ENCODE measurements at regions not wholly inside any gene's neighbourhood (a gene's known extent, or its start where the extent isn't known, plus 50 kb on each side); places are given as distances from the start of the nearest gene placed in this dataset.

DNA sequence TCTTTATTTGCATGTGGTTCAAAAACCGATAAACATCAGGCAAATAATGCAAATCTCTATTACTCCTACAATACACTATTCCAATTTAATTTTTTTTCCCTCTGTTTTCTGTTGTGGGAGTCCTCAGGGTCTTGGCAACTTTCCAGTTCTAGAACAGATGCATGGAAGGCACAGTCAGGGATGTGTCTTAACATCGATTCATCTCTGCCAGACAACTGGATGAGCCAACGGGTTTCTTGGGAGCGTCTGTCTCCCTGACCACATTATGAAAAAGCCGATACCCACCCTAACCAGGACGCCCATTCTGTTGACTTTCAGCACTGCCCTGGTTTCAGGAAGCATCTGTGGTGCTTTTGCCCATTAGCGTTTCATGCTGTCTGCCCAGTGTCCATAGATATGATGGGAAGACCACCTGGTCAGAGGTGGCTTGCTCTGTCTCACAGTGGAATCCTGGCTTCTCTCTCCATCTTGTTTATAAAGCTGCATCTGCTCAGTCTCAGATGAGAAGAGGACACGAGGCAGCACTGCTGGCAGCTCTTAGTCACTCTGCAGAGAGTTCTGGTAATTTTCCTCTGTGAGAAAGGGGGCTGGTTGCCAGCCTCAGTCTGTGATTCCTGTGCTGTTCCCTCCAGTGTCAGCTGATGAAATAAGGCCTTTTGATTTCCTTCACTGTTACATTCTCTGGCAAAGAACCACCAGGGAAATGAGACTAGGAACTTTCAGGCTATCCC is 57.9 kb upstream of the KCNE4 start:
- TF ChIP-seq, protein P1, sequence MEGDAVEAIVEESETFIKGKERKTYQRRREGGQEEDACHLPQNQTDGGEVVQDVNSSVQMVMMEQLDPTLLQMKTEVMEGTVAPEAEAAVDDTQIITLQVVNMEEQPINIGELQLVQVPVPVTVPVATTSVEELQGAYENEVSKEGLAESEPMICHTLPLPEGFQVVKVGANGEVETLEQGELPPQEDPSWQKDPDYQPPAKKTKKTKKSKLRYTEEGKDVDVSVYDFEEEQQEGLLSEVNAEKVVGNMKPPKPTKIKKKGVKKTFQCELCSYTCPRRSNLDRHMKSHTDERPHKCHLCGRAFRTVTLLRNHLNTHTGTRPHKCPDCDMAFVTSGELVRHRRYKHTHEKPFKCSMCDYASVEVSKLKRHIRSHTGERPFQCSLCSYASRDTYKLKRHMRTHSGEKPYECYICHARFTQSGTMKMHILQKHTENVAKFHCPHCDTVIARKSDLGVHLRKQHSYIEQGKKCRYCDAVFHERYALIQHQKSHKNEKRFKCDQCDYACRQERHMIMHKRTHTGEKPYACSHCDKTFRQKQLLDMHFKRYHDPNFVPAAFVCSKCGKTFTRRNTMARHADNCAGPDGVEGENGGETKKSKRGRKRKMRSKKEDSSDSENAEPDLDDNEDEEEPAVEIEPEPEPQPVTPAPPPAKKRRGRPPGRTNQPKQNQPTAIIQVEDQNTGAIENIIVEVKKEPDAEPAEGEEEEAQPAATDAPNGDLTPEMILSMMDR (IDR thresholded peaks at IDR 0.05; ENCODE audit: insufficient read depth, low read depth, low read length): no peak
- peak; percentile 98 for DNase-seq (ENCODE audit: low read depth)
- no peak overlapping the region for H3K4me3 ChIP-seq (ENCODE audit: low read depth, low read length)

DNA sequence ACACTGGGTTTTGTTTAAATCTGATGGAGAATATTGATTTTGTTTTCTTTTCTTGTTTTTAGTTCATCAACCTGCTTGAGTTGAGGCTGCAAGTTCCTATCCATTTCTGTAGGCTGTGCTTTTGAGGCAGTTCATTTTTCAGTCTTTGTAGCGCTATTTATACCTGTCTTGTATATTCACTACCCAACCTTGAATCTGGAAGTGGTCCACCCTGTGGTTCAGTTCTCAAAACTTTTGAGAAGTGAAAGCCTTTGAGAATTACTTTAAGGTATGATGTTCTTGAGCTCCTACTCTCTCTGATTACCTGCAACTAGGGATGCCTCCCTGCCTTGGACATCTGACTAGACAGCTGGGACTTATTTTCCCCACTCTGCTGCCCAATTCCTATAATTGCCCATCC is 53.5 kb upstream of the KCNE4 start:
- TF ChIP-seq, protein P1 (IDR thresholded peaks at IDR 0.05; ENCODE audit: insufficient read depth, low read depth, low read length): no peak
- DNase-seq (ENCODE audit: low read depth): no peak
- H3K4me3 ChIP-seq (ENCODE audit: low read depth, low read length): no peak overlapping the region

DNA sequence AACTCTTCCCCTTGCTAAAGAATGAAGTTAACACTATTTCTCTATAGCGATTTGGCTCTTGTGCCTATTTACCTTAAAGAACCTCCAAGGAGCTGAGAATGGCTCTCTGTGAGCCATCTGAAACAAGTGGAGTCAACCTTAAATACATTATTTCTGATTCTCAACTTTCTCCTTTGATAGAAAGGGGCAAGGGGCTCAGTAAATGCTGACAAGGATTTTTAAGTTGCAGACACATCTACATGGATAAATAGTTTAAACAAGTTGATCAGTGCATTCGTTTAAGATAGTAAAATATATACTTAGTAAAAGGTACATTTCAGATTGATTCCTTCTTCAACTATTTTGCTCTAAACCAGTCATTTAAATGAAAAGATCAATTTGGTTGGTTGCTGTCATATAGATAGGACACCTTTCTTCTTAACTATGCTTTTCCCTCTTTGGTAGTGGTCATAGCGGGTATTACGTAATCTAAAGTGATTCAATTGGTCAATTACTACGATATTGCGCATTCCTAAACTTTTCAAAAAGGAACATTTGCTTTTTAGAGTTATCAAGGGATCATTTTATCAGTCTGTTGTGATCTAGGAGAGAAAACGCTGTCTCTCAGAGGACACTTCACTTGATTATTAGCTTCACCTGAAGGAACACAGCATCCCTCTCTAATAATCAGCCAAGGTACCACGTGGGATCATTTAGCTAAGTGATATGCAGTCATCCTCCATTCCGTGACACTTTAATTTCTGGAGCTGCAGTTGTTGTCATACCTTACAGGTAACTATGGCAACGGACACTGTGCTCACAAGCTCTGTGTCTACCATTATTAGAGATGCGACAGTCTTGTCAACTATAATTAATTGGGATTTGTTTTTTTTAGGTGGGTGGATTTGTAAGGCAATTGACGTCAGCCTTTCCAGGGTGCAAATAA is 50.9 kb upstream of the KCNE4 start:
- no peak overlapping the region for H3K4me3 ChIP-seq (ENCODE audit: low read depth, low read length)
- DNase-seq (ENCODE audit: low read depth): no peak
- TF ChIP-seq, protein P1 (IDR thresholded peaks at IDR 0.05; ENCODE audit: insufficient read depth, low read depth, low read length): no peak

DNA sequence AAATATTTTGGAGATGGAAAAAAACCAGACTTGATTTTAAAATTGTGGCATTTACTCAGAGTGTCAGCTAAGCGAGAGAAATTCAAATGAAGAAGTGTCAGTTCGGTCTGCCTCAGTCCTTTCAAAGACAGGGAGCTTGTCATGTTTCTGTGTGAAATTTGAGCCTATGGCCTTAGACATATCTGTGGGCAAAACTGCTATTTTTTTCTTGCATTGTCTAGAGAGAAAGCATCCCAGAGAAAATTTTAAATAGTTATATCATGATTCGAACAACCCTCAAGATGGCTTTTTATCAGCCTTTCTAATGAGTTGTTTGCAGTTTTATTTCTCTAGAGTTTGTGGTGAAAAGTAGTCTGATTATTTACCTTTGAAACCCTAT is 50.2 kb upstream of the KCNE4 start:
- no peak for DNase-seq (ENCODE audit: low read depth)
- TF ChIP-seq, protein P1 (IDR thresholded peaks at IDR 0.05; ENCODE audit: insufficient read depth, low read depth, low read length): no peak
- no peak overlapping the region for H3K4me3 ChIP-seq (ENCODE audit: low read depth, low read length)

All from fibroblast of villous mesenchyme (primary cell).